ENCODE measurements at regions not wholly inside any gene's neighbourhood (a gene's known extent, or its start where the extent isn't known, plus 50 kb on each side); places are given as distances from the start of the nearest gene placed in this dataset.

GRCh38 chr12:22986997-22987396 is 362.0 kb downstream of the ETNK1 start:
- Histone ChIP-seq H3K36me3 (ENCODE audit: low read length) (no peaks in the 10 kb centered on the region), H3F3A (ENCODE audit: insufficient read depth) (no peaks in the 10 kb centered on the region), H3K4me3 (ENCODE audit: insufficient read depth, low read length, poor library complexity, severe bottlenecking) (no peak overlapping the region), H3K27ac (ENCODE audit: low read depth, low read length) (no peak overlapping the region), H3K9me3 (ENCODE audit: insufficient read depth, low read length) (no peaks in the 10 kb centered on the region), H3K4me2 (ENCODE audit: low read depth, low read length, poor library complexity, severe bottlenecking) (no peak overlapping the region), H3K9me2 (replicated peaks; ENCODE audit: insufficient read depth, low read length) (no peaks in the 10 kb centered on the region), H3K79me2 (ENCODE audit: insufficient read depth, low read length) (no peaks in the 10 kb centered on the region), H3K9ac (ENCODE audit: low read length) (no peak overlapping the region), H2AFZ (ENCODE audit: low read depth, low read length, severe bottlenecking) (no peak overlapping the region), H3K27me3 (ENCODE audit: low read length) (no peaks in the 10 kb centered on the region), H4K20me1 (ENCODE audit: low read depth, low read length) (no peaks in the 10 kb centered on the region)
- no peak for TF ChIP-seq EZH2phosphoT487 (conservative IDR thresholded peaks at IDR 0.05; ENCODE audit: low read length)
- TF ChIP-seq CTCF (IDR thresholded peaks at IDR 0.05; ENCODE audit: insufficient read depth, low read length, poor library complexity, severe bottlenecking) = no peak

- Histone ChIP-seq H3K27me3 (ENCODE audit: low read length) (no peaks in the 10 kb centered on the region), H3K9ac (ENCODE audit: low read length) (no peak overlapping the region)
- TF ChIP-seq CTCF (IDR thresholded peaks at IDR 0.05; ENCODE audit: insufficient read depth, low read length, poor library complexity, severe bottlenecking) (no peak), EZH2phosphoT487 (conservative IDR thresholded peaks at IDR 0.05; ENCODE audit: low read length) (no peak)
Observed at GRCh38 chr12:22990501-22990900, 365.5 kb downstream of the ETNK1 start.

GRCh38 chr12:22991250-22991844 is 366.4 kb downstream of the ETNK1 start:
- Histone ChIP-seq H3K9ac (ENCODE audit: low read length) (no peak overlapping the region), H3K27me3 (ENCODE audit: low read length) (no peaks in the 10 kb centered on the region), H3K4me2 (ENCODE audit: low read depth, low read length, poor library complexity, severe bottlenecking) (no peak overlapping the region), H3K79me2 (ENCODE audit: insufficient read depth, low read length) (no peaks in the 10 kb centered on the region), H3K9me3 (ENCODE audit: insufficient read depth, low read length) (no peaks in the 10 kb centered on the region), H3K36me3 (ENCODE audit: low read length) (no peaks in the 10 kb centered on the region), H3K27ac (ENCODE audit: low read depth, low read length) (no peak overlapping the region), H3F3A (ENCODE audit: insufficient read depth) (no peaks in the 10 kb centered on the region), H3K4me3 (ENCODE audit: insufficient read depth, low read length, poor library complexity, severe bottlenecking) (no peak overlapping the region), H2AFZ (ENCODE audit: low read depth, low read length, severe bottlenecking) (no peak overlapping the region), H3K9me2 (replicated peaks; ENCODE audit: insufficient read depth, low read length) (no peaks in the 10 kb centered on the region), H4K20me1 (ENCODE audit: low read depth, low read length) (no peaks in the 10 kb centered on the region)
- no peak for TF ChIP-seq CTCF (IDR thresholded peaks at IDR 0.05; ENCODE audit: insufficient read depth, low read length, poor library complexity, severe bottlenecking)
- TF ChIP-seq EZH2phosphoT487 (conservative IDR thresholded peaks at IDR 0.05; ENCODE audit: low read length) = no peak

More at GRCh38 chr12:22990501-22990900, 365.5 kb downstream of the ETNK1 start:
- Histone ChIP-seq H3F3A (ENCODE audit: insufficient read depth) (no peaks in the 10 kb centered on the region), H3K4me3 (ENCODE audit: insufficient read depth, low read length, poor library complexity, severe bottlenecking) (no peak overlapping the region), H3K4me2 (ENCODE audit: low read depth, low read length, poor library complexity, severe bottlenecking) (no peak overlapping the region), H3K36me3 (ENCODE audit: low read length) (no peaks in the 10 kb centered on the region), H3K27ac (ENCODE audit: low read depth, low read length) (no peak overlapping the region), H3K79me2 (ENCODE audit: insufficient read depth, low read length) (no peaks in the 10 kb centered on the region), H3K9me3 (ENCODE audit: insufficient read depth, low read length) (no peaks in the 10 kb centered on the region), H2AFZ (ENCODE audit: low read depth, low read length, severe bottlenecking) (no peak overlapping the region), H3K9me2 (replicated peaks; ENCODE audit: insufficient read depth, low read length) (no peaks in the 10 kb centered on the region), H4K20me1 (ENCODE audit: low read depth, low read length) (no peaks in the 10 kb centered on the region)
